GM12872 (cell line): ENCODE measurements at regions not wholly inside any gene's neighbourhood (a gene's known extent, or its start where the extent isn't known, plus 50 kb on each side); places are given as distances from the start of the nearest gene placed in this dataset.

Experiments used
- TF ChIP-seq, protein P1 (sequence below): IDR thresholded peaks from 3 replicates; pipeline ENCODE4 v1.5.1; 2011; ENCODE audit warnings: low read depth, mild to moderate bottlenecking, low read length, moderate library complexity; ENCODE audit not compliant: insufficient read depth

DNA sequence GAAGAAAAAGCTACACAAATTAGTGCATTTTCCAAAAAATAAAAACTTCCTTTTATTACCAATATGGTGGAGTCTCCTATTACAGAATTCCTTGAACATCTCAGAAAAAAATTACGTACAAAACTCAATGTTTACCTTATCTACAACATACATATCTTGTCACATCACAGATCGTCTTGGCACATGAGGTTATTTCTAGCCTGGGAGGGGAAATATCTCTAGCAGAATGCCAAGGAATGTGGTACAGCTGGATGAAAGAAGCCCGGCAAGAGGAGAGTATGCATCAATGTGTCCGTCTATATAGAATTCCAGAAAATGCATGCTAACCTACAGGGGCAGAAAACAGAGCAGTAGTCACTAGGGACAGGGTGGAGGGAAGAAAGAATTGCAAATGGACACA, 443.8 kb downstream of the ZSWIM6 start:
- TF ChIP-seq, protein P1, sequence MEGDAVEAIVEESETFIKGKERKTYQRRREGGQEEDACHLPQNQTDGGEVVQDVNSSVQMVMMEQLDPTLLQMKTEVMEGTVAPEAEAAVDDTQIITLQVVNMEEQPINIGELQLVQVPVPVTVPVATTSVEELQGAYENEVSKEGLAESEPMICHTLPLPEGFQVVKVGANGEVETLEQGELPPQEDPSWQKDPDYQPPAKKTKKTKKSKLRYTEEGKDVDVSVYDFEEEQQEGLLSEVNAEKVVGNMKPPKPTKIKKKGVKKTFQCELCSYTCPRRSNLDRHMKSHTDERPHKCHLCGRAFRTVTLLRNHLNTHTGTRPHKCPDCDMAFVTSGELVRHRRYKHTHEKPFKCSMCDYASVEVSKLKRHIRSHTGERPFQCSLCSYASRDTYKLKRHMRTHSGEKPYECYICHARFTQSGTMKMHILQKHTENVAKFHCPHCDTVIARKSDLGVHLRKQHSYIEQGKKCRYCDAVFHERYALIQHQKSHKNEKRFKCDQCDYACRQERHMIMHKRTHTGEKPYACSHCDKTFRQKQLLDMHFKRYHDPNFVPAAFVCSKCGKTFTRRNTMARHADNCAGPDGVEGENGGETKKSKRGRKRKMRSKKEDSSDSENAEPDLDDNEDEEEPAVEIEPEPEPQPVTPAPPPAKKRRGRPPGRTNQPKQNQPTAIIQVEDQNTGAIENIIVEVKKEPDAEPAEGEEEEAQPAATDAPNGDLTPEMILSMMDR = no peak

DNA sequence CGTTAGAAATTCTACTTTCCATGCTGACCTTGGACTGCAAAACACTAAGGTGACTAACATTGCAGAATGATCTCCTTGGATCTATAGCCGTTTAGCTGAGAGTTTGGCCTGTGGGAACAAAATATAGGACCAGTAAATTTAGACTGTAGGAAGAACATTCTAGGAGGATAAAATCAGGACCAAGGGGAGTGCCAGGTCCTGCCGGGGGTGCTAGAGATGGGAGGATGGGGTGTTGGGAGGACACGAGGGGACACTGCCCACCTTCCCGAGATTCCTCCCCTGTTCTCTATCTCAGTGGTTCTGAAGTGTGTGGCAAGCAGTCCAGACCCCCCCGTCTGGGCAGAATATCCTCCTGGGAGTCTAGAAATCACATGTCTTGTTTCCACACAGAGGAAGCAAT, 445.2 kb downstream of the ZSWIM6 start:
- TF ChIP-seq, protein P1 = no peak

DNA sequence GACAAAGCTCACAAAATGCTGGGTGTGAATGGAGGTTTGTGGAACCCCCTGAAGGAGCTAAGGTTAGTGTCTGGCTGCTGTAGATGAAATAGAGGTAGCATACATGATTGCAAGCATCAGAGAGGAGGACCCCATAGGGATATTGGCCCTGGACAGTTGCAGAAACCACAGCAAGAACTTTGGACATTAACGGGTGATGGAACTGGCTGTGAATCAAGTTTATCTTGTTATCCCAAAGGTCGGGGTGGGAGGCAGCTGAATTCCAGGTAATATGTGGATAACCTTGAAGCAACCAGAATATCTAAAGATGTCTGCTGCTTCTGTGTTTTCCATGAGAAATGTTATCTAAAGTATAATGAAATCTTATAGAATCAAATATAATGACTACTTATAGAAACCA, 447.7 kb downstream of the ZSWIM6 start:
- TF ChIP-seq, protein P1 = no peak

DNA sequence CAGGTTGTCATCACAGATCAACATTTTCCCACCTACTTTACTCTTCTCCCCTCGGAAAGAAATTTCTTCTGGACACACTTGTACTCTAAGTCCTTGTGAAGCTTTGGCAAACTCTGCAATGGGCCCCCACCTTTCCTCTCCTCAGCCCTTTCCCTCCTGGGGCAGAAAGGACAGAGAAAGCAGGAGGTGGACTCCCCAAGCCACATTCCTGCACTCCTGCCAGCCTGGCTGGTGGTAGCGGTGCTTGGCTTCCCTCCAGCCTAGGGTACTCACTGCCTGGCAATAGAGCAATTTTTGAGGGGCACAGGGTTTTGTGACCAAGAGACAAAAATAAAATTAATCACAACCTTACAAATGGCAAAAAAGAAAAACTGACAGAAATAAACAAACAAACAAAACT, 451.4 kb downstream of the ZSWIM6 start:
- TF ChIP-seq, protein P1 = no peak

DNA sequence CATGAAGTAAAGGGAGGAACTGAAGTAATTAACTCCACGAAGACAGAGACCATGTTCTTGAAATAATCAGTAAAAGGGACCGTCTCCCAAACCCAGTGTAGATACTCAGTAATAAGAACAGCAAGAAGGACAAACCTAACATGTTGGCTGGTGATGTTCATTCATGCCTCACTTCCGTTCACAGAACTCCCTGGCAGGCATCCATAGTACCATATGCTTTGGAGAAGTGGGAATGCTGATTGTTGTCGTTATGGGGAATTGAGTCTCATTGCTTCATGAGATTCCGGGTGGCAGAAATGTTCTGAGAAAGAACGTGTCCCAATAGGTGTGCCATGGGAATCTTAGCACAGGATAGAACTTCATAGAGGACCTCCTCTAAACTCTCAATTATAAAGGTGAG, 452.3 kb downstream of the ZSWIM6 start:
- TF ChIP-seq, protein P1 = no peak

DNA sequence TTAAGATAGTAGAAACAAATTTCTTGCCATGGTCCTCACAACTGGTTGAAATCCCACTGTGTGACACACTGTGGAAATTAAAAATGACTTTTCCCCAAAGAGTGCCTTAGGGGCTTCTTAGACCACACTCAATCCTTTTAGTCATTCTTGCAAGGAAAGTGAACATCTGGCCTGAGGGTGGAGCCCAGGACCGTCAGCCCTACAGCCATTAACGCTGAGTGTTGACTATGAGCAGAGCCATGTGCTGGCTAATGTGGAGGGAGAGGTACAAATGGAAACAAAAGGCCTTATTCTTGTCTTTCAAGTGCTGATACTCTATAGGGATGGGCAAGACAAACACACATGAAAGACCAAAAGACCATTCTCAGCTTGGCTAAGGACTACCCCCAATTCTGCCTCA, 456.5 kb downstream of the ZSWIM6 start:
- TF ChIP-seq, protein P1 = no peak

DNA sequence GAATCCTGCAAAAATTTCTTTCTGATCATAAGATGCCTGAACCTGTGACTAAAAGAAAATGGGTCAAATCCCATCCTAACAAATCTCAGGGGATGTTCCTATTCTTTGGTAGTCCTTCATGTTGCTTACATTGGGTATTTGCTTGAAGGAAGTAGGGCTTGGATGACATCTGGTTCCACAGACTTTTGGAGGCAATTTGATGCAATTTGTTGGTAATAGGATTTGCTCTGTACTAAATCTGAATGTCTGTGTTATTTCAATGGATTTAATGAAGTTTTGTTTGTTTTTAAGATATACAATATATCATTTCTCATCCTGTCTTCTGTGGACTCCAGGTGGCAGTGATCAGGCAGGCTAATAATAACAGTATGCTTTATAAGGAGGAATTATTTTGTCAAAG, 457.9 kb downstream of the ZSWIM6 start:
- TF ChIP-seq, protein P1 = no peak

DNA sequence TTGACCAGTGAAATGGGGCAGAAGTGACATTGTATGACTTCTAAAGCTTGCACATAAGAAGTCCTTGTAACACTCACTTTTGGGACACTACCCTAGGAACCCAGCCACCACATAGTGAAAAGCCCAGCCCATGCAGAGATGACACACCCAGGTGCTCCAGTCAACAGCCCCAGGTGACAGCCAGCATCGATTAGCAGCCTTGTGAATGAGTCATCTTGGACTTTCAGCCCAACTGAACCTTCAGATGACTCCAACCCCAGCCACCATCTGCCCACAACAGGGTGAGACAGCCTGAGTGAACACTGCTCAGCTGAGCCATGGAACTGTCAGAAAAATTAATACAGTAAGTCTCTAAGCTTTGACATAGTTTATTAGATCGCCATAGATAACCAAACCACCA, 458.6 kb downstream of the ZSWIM6 start:
- TF ChIP-seq, protein P1 = no peak
